HL-60 (cell line): ENCODE measurements at regions not wholly inside any gene's neighbourhood (a gene's known extent, or its start where the extent isn't known, plus 50 kb on each side); places are given as distances from the start of the nearest gene placed in this dataset.

Source experiments
- DNase-seq, 2 experiments: peaks; one replicate each; pipeline ENCODE4 v3.0.0-alpha.2; 2010 to 2020; ENCODE audit warnings: low read depth in 1 of 2, low spot score in 1 of 2
- H3K27ac ChIP-seq: fragments of 250-450 bp; sonication (Bioruptor Pico); replicated peaks from 2 replicates; pipeline ENCODE4 v1.5.1; 2020; ENCODE audit warnings: mild to moderate bottlenecking, moderate library complexity
- H3K27me3 ChIP-seq: fragments of 250-450 bp; sonication (Bioruptor Pico); 2 replicates; pipeline ENCODE4 v1.5.1; 2021; ENCODE audit warnings: mild to moderate bottlenecking, moderate library complexity; ENCODE audit not compliant: insufficient read depth, poor library complexity, severe bottlenecking
- H3K4me3 ChIP-seq: replicated peaks from 2 replicates; pipeline ENCODE4 v1.5.1; 2011; ENCODE audit warnings: mild to moderate bottlenecking, control low read depth, low read length; ENCODE audit not compliant: insufficient read depth
- GABPA ChIP-seq: IDR thresholded peaks from 2 replicates; pipeline ENCODE4 v1.6.1; 2012; ENCODE audit warnings: low read depth
- POLR2AphosphoS5 ChIP-seq: IDR thresholded peaks from 2 replicates; pipeline ENCODE4 v1.6.1; 2012; ENCODE audit warnings: low read depth
- SPI1 ChIP-seq: IDR thresholded peaks from 2 replicates; pipeline ENCODE4 v1.6.1; 2012; ENCODE audit warnings: low read depth, mild to moderate bottlenecking, borderline replicate concordance
- TF ChIP-seq, protein P1 (sequence below): IDR thresholded peaks from 2 replicates; pipeline ENCODE4 v1.6.1; 2012; ENCODE audit warnings: low read depth; ENCODE audit not compliant: insufficient replicate concordance
- TF ChIP-seq, protein P2 (sequence below): IDR thresholded peaks from one replicate; pipeline ENCODE4 v1.5.1; 2011; ENCODE audit warnings: low read length, control low read depth, inconsistent platforms; ENCODE audit not compliant: insufficient read depth

DNA sequence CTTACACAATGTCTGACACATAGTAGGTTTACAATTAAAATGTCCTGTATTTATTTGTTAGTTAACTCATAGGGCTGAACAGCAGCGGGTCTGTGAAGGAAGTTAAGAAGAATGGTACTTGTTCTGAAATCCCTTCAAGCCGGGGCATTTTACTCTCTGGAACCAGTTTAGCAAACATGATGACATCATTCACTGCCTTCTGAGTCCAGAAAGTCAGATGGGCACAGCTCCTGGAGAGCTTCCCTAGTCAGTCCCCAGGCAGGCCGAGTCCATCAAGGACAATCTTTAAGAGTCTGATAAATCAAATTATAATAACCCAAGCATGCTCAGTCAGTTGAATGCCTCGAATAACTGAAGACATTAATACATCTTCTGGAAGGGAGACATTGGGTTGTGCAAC lies 125.4 kb upstream of the DAB1 start:
- no peak for DNase-seq
- H3K4me3 ChIP-seq: no peak overlapping the region
- no peak overlapping the region for H3K27ac ChIP-seq
- TF ChIP-seq GABPA (no peak), POLR2AphosphoS5 (no peak), SPI1 (no peak)
- TF ChIP-seq, protein P1, sequence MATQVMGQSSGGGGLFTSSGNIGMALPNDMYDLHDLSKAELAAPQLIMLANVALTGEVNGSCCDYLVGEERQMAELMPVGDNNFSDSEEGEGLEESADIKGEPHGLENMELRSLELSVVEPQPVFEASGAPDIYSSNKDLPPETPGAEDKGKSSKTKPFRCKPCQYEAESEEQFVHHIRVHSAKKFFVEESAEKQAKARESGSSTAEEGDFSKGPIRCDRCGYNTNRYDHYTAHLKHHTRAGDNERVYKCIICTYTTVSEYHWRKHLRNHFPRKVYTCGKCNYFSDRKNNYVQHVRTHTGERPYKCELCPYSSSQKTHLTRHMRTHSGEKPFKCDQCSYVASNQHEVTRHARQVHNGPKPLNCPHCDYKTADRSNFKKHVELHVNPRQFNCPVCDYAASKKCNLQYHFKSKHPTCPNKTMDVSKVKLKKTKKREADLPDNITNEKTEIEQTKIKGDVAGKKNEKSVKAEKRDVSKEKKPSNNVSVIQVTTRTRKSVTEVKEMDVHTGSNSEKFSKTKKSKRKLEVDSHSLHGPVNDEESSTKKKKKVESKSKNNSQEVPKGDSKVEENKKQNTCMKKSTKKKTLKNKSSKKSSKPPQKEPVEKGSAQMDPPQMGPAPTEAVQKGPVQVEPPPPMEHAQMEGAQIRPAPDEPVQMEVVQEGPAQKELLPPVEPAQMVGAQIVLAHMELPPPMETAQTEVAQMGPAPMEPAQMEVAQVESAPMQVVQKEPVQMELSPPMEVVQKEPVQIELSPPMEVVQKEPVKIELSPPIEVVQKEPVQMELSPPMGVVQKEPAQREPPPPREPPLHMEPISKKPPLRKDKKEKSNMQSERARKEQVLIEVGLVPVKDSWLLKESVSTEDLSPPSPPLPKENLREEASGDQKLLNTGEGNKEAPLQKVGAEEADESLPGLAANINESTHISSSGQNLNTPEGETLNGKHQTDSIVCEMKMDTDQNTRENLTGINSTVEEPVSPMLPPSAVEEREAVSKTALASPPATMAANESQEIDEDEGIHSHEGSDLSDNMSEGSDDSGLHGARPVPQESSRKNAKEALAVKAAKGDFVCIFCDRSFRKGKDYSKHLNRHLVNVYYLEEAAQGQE: no peak
- TF ChIP-seq, protein P2, sequence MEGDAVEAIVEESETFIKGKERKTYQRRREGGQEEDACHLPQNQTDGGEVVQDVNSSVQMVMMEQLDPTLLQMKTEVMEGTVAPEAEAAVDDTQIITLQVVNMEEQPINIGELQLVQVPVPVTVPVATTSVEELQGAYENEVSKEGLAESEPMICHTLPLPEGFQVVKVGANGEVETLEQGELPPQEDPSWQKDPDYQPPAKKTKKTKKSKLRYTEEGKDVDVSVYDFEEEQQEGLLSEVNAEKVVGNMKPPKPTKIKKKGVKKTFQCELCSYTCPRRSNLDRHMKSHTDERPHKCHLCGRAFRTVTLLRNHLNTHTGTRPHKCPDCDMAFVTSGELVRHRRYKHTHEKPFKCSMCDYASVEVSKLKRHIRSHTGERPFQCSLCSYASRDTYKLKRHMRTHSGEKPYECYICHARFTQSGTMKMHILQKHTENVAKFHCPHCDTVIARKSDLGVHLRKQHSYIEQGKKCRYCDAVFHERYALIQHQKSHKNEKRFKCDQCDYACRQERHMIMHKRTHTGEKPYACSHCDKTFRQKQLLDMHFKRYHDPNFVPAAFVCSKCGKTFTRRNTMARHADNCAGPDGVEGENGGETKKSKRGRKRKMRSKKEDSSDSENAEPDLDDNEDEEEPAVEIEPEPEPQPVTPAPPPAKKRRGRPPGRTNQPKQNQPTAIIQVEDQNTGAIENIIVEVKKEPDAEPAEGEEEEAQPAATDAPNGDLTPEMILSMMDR: no peak
- H3K27me3 ChIP-seq: no peaks in the 10 kb centered on the region

DNA sequence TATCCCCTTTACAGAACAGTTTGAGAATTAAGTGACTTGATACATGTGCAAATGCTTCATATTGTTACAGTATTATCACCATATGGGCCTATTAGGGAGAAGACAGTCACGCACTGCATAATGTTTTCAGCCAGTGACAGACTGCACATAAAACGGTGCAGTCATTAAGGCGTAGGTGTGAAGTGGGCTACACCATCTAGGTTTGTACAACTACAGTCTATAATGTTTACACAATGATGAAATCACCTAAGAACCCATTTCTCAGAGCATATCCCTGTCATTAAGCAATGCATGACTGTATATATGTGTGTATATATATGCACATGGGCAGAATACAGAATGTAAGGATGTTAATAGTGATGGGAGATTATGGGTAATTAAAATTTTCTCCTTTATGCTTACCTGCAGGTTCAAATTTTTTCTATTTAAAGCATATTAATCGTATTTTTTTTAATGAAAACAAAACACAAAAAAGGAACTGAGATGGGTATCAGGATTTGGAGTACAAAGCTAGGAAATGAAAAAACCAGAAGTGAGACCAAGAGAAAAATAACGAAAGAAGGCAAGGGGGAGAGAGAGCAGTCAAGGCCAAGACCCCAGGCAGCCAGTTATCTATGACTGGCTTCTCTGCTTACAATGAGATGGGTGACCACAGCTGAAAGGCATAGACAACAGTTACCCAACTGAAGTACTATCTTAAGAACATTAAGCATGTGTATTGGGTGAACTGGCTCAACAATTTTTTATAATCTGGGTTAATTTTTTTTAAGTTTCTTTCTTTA lies 122.9 kb upstream of the DAB1 start:
- Histone ChIP-seq H3K27me3 (no peaks in the 10 kb centered on the region), H3K27ac (no peak overlapping the region), H3K4me3 (no peak overlapping the region)
- TF ChIP-seq, protein P1: no peak
- TF ChIP-seq SPI1 (no peak), GABPA (no peak), POLR2AphosphoS5 (no peak)
- TF ChIP-seq, protein P2: no peak
- no peak for DNase-seq

DNA sequence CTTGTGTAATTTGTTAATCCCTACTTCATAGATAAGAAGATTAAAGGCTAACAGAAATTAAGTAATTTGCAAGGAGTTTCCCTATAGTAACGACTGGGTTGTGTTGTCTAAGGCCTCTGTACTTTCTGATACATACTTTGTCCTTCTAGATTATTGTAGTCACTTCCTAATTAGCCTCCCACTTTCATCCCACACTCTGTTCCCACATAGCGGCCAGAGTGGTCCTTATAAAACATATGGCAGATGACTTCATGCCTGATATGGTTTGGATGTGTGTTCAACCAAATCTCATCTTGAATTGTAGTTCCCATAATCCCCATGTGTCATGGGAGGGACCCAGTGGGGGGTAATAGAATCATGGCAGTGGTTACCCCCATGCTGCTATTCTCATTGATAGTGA lies 120.5 kb upstream of the DAB1 start:
- Histone ChIP-seq H3K4me3 (no peak overlapping the region), H3K27ac (no peak overlapping the region), H3K27me3 (no peaks in the 10 kb centered on the region)
- TF ChIP-seq, protein P1: no peak
- TF ChIP-seq SPI1: no peak
- no peak for TF ChIP-seq GABPA
- TF ChIP-seq POLR2AphosphoS5: no peak
- TF ChIP-seq, protein P2: no peak
- DNase-seq: no peak
